ENCODE measurements at regions not wholly inside any gene's neighbourhood (a gene's known extent, or its start where the extent isn't known, plus 50 kb on each side); places are given as distances from the start of the nearest gene placed in this dataset.

GRCh38 chr10:58885146-58885545 is 291.3 kb upstream of the PHYHIPL start:
- H3K4me3 Mint-ChIP-seq, result no peak overlapping the region
- CTCF ChIA-PET, result no interaction called here
- no peak overlapping the region for H3K27ac Mint-ChIP-seq
- Histone ChIP-seq H3K4me1 (ENCODE audit: control insufficient read depth in 2 of 2, insufficient read depth in 2 of 2, low read length in 2 of 2) (no peaks in the 10 kb centered on the region), H3K36me3 (ENCODE audit: control insufficient read depth in 2 of 3, insufficient read depth in 3 of 3, low read length in 3 of 3) (no peaks in the 10 kb centered on the region), H3K9me3 (ENCODE audit: control insufficient read depth in 2 of 3, low read length in 3 of 3) (no peaks in the 10 kb centered on the region), H3K27me3 (ENCODE audit: control insufficient read depth in 2 of 2, insufficient read depth in 2 of 2, low read length in 2 of 2) (no peaks in the 10 kb centered on the region), H3K4me3 (ENCODE audit: low read length) (no peak overlapping the region), H3K27ac (ENCODE audit: low read depth, low read length) (no peak overlapping the region)
- peaks cover 4 to 31% (median 14%) of the 10 kb centered on the region in 11 donors for H3K9me3 Mint-ChIP-seq
- ATAC-seq (no peak), DNase-seq (no peak)
- H3K36me3 Mint-ChIP-seq, result peaks cover 0 to 5% (median 0%) of the 10 kb centered on the region in 5 donors
- POLR2A ChIA-PET, result no interaction called here
- peaks cover 0 to 7% (median 0%) of the 10 kb centered on the region in 5 donors for H3K27me3 Mint-ChIP-seq
- intact Hi-C loops (cut with micrococcal nuclease), result no loop called here
- no peaks in the 10 kb centered on the region for H3K4me1 Mint-ChIP-seq

DNA sequence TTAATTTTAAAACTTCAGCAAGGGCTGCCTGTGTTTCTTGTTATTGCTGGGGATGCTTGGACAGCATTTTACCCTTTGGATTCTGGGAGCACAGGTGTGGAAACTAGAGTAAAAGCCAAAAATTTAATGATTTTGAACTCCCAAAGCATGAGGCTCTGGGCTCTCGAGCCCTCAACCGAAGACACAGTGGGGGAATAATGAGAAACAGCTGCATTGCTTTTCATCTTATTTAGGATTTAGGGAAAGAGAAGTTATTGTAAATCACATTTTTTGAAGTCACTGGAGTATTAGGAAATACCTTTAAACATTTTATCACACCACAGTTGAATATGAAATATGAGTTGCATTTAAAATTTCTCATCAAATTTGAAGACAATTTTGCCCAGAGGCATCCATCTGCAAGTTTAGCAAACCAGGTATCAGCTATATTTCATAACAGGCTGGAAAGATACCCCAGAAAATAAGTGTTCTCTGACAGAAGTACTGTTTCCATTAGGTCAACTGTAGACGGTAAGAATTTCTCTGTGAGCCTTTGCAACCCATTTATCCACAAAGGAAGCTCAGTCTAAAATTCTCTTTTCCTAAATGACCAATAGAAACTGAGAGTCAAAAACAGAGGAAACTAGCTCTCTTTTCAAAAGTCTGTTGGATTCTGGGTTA is 290.6 kb upstream of the PHYHIPL start:
- POLR2A ChIA-PET, result no interaction called here
- Mint-ChIP-seq H3K4me3 (no peak overlapping the region), H3K27ac (no peak overlapping the region), H3K27me3 (peaks cover 0 to 7% (median 0%) of the 10 kb centered on the region in 5 donors), H3K36me3 (peaks cover 0 to 5% (median 0%) of the 10 kb centered on the region in 5 donors), H3K4me1 (no peaks in the 10 kb centered on the region), H3K9me3 (peaks cover 1 to 24% (median 14%) of the 10 kb centered on the region in 11 donors)
- DNase-seq (no peak), ATAC-seq (no peak)
- H3K4me3 ChIP-seq (ENCODE audit: low read length), result no peak overlapping the region
- H3K9me3 ChIP-seq (ENCODE audit: control insufficient read depth in 2 of 3, low read length in 3 of 3), result no peaks in the 10 kb centered on the region
- no peaks in the 10 kb centered on the region for H3K36me3 ChIP-seq (ENCODE audit: control insufficient read depth in 2 of 3, insufficient read depth in 3 of 3, low read length in 3 of 3)
- CTCF ChIA-PET, result no interaction called here
- no peak overlapping the region for H3K27ac ChIP-seq (ENCODE audit: low read depth, low read length)
- H3K4me1 ChIP-seq (ENCODE audit: control insufficient read depth in 2 of 2, insufficient read depth in 2 of 2, low read length in 2 of 2), result no peaks in the 10 kb centered on the region
- no peaks in the 10 kb centered on the region for H3K27me3 ChIP-seq (ENCODE audit: control insufficient read depth in 2 of 2, insufficient read depth in 2 of 2, low read length in 2 of 2)
- intact Hi-C loops (cut with micrococcal nuclease), result no loop called here

DNA sequence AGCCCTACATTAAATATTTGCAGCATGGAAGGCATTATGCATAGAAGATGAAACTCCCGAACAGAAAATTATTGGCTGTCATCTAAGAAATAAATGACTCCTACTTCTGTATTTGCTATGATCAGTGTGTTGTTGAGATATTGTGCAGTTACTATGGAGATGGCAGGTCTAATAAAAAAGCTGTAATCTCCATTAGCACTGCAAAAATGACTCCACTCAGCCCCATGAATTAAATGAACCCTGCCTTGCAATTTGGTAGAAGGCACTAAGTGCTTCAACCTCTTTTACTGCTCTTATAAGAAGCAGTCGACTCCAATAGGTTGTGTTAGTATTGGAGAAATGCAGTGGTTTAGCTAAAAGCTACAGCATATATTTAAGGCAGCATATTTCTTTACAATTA is 290.0 kb upstream of the PHYHIPL start:
- Histone ChIP-seq H3K27me3 (ENCODE audit: control insufficient read depth in 2 of 2, insufficient read depth in 2 of 2, low read length in 2 of 2) (no peaks in the 10 kb centered on the region), H3K27ac (ENCODE audit: low read depth, low read length) (no peak overlapping the region), H3K4me1 (ENCODE audit: control insufficient read depth in 2 of 2, insufficient read depth in 2 of 2, low read length in 2 of 2) (no peaks in the 10 kb centered on the region), H3K4me3 (ENCODE audit: low read length) (no peak overlapping the region), H3K36me3 (ENCODE audit: control insufficient read depth in 2 of 3, insufficient read depth in 3 of 3, low read length in 3 of 3) (no peaks in the 10 kb centered on the region), H3K9me3 (ENCODE audit: control insufficient read depth in 2 of 3, low read length in 3 of 3) (no peaks in the 10 kb centered on the region)
- H3K27me3 Mint-ChIP-seq, result peaks cover 0 to 7% (median 0%) of the 10 kb centered on the region in 5 donors
- ATAC-seq (no peak), DNase-seq (no peak)
- H3K27ac Mint-ChIP-seq, result no peak overlapping the region
- H3K4me3 Mint-ChIP-seq, result no peak overlapping the region
- peaks cover 0 to 5% (median 0%) of the 10 kb centered on the region in 5 donors for H3K36me3 Mint-ChIP-seq
- peaks cover 0 to 19% (median 10%) of the 10 kb centered on the region in 11 donors for H3K9me3 Mint-ChIP-seq
- no peaks in the 10 kb centered on the region for H3K4me1 Mint-ChIP-seq
- POLR2A ChIA-PET, result no interaction called here
- intact Hi-C loops (cut with micrococcal nuclease), result no loop called here
- CTCF ChIA-PET, result no interaction called here

GRCh38 chr10:58887474-58887873 is 289.0 kb upstream of the PHYHIPL start:
- CTCF ChIA-PET, result no interaction called here
- Mint-ChIP-seq H3K27me3 (peaks cover 0 to 7% (median 0%) of the 10 kb centered on the region in 5 donors), H3K36me3 (peaks cover 0 to 2% (median 0%) of the 10 kb centered on the region in 5 donors), H3K4me1 (no peaks in the 10 kb centered on the region), H3K4me3 (no peak overlapping the region), H3K27ac (no peak overlapping the region), H3K9me3 (peaks cover 0 to 15% (median 4%) of the 10 kb centered on the region in 11 donors)
- ATAC-seq (no peak), DNase-seq (no peak)
- H3K36me3 ChIP-seq (ENCODE audit: control insufficient read depth in 2 of 3, insufficient read depth in 3 of 3, low read length in 3 of 3), result no peaks in the 10 kb centered on the region
- no peaks in the 10 kb centered on the region for H3K4me1 ChIP-seq (ENCODE audit: control insufficient read depth in 2 of 2, insufficient read depth in 2 of 2, low read length in 2 of 2)
- no peaks in the 10 kb centered on the region for H3K9me3 ChIP-seq (ENCODE audit: control insufficient read depth in 2 of 3, low read length in 3 of 3)
- H3K27ac ChIP-seq (ENCODE audit: low read depth, low read length), result no peak overlapping the region
- POLR2A ChIA-PET, result no interaction called here
- H3K4me3 ChIP-seq (ENCODE audit: low read length), result no peak overlapping the region
- intact Hi-C loops (cut with micrococcal nuclease), result no loop called here
- no peaks in the 10 kb centered on the region for H3K27me3 ChIP-seq (ENCODE audit: control insufficient read depth in 2 of 2, insufficient read depth in 2 of 2, low read length in 2 of 2)

- POLR2A ChIA-PET, result no interaction called here
These were observed 287.5 kb upstream of the PHYHIPL start for GRCh38 chr10:58888957-58889356.

GRCh38 chr10:58892031-58892531 is 284.4 kb upstream of the PHYHIPL start:
- H3K27ac Mint-ChIP-seq, result no peak overlapping the region
- DNase-seq (no peak), ATAC-seq (no peak)
- POLR2A ChIA-PET, result no interaction called here
- Histone ChIP-seq H3K36me3 (ENCODE audit: control insufficient read depth in 2 of 3, insufficient read depth in 3 of 3, low read length in 3 of 3) (no peaks in the 10 kb centered on the region), H3K27me3 (ENCODE audit: control insufficient read depth in 2 of 2, insufficient read depth in 2 of 2, low read length in 2 of 2) (no peaks in the 10 kb centered on the region), H3K4me3 (ENCODE audit: low read length) (no peak overlapping the region), H3K9me3 (ENCODE audit: control insufficient read depth in 2 of 3, low read length in 3 of 3) (no peaks in the 10 kb centered on the region), H3K27ac (ENCODE audit: low read depth, low read length) (no peak overlapping the region), H3K4me1 (ENCODE audit: control insufficient read depth in 2 of 2, insufficient read depth in 2 of 2, low read length in 2 of 2) (no peaks in the 10 kb centered on the region)
- H3K9me3 Mint-ChIP-seq, result peaks cover 0 to 14% (median 4%) of the 10 kb centered on the region in 11 donors
- peaks cover 0 to 7% (median 0%) of the 10 kb centered on the region in 5 donors for H3K27me3 Mint-ChIP-seq
- H3K36me3 Mint-ChIP-seq, result no peaks in the 10 kb centered on the region
- intact Hi-C loops (cut with micrococcal nuclease), result no loop called here
- H3K4me3 Mint-ChIP-seq, result no peak overlapping the region
- H3K4me1 Mint-ChIP-seq, result peaks cover 0 to 2% (median 0%) of the 10 kb centered on the region in 7 donors
- CTCF ChIA-PET, result no interaction called here

More at GRCh38 chr10:58888957-58889356, 287.5 kb upstream of the PHYHIPL start:
- Mint-ChIP-seq H3K4me1 (no peaks in the 10 kb centered on the region), H3K27me3 (peaks cover 0 to 7% (median 0%) of the 10 kb centered on the region in 5 donors), H3K9me3 (peaks cover 0 to 14% (median 2%) of the 10 kb centered on the region in 11 donors), H3K36me3 (no peaks in the 10 kb centered on the region), H3K27ac (no peak overlapping the region), H3K4me3 (no peak overlapping the region)
- Histone ChIP-seq H3K9me3 (ENCODE audit: control insufficient read depth in 2 of 3, low read length in 3 of 3) (no peaks in the 10 kb centered on the region), H3K36me3 (ENCODE audit: control insufficient read depth in 2 of 3, insufficient read depth in 3 of 3, low read length in 3 of 3) (no peaks in the 10 kb centered on the region), H3K4me3 (ENCODE audit: low read length) (no peak overlapping the region), H3K27me3 (ENCODE audit: control insufficient read depth in 2 of 2, insufficient read depth in 2 of 2, low read length in 2 of 2) (no peaks in the 10 kb centered on the region), H3K4me1 (ENCODE audit: control insufficient read depth in 2 of 2, insufficient read depth in 2 of 2, low read length in 2 of 2) (no peaks in the 10 kb centered on the region), H3K27ac (ENCODE audit: low read depth, low read length) (no peak overlapping the region)
- ATAC-seq, result no peak
- intact Hi-C loops (cut with micrococcal nuclease), result no loop called here
- CTCF ChIA-PET, result no interaction called here
- no peak for DNase-seq

- H3K9me3 Mint-ChIP-seq, result peaks cover 0 to 8% (median 0%) of the 10 kb centered on the region in 11 donors
- no peaks in the 10 kb centered on the region for H3K36me3 ChIP-seq (ENCODE audit: control insufficient read depth in 2 of 3, insufficient read depth in 3 of 3, low read length in 3 of 3)
- POLR2A ChIA-PET, result no interaction called here
- DNase-seq (no peak), ATAC-seq (no peak)
- intact Hi-C loops (cut with micrococcal nuclease), result no loop called here
- H3K9me3 ChIP-seq (ENCODE audit: control insufficient read depth in 2 of 3, low read length in 3 of 3), result no peaks in the 10 kb centered on the region
- no peaks in the 10 kb centered on the region for H3K36me3 Mint-ChIP-seq
- no peak overlapping the region for H3K27ac ChIP-seq (ENCODE audit: low read depth, low read length)
- no peaks in the 10 kb centered on the region for H3K27me3 ChIP-seq (ENCODE audit: control insufficient read depth in 2 of 2, insufficient read depth in 2 of 2, low read length in 2 of 2)
- H3K4me3 ChIP-seq (ENCODE audit: low read length), result no peak overlapping the region
- H3K4me3 Mint-ChIP-seq, result no peak overlapping the region
- CTCF ChIA-PET, result no interaction called here
- H3K4me1 Mint-ChIP-seq, result peaks cover 0 to 2% (median 0%) of the 10 kb centered on the region in 7 donors
- H3K27me3 Mint-ChIP-seq, result no peaks in the 10 kb centered on the region
- no peak overlapping the region for H3K27ac Mint-ChIP-seq
- no peaks in the 10 kb centered on the region for H3K4me1 ChIP-seq (ENCODE audit: control insufficient read depth in 2 of 2, insufficient read depth in 2 of 2, low read length in 2 of 2)
These were observed 281.5 kb upstream of the PHYHIPL start for GRCh38 chr10:58894929-58895328.

All from naive thymus-derived CD4-positive, alpha-beta T cell (primary cell).